ENCODE measurements at regions not wholly inside any gene's neighbourhood (a gene's known extent, or its start where the extent isn't known, plus 50 kb on each side); places are given as distances from the start of the nearest gene placed in this dataset.

DNA sequence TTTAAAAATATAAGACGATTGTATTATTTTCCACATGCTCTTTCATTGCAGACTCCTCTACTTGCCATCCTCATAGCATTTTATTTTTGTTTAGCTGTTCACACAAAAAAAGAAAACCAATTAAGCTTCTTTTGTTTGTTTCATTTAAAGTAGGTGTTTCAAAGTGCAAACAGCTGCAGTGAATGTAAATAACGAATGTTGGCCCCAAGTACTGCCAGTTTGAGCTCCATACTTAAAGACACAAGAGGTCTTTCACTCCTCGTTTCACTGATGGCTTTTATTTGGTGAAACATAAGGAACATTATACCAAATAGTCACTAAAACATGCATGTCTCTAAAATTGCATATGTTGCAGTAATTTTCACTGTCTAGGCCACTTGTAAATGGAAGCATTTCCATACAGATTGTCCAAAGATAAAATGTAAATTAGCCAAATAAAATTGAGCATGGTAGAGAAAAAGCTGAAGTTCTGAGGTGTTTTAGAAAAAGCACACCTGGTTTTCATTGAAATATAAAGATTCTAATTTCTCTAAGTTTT is 253.4 kb downstream of the TMX3 start:
- TF ChIP-seq, protein P1, sequence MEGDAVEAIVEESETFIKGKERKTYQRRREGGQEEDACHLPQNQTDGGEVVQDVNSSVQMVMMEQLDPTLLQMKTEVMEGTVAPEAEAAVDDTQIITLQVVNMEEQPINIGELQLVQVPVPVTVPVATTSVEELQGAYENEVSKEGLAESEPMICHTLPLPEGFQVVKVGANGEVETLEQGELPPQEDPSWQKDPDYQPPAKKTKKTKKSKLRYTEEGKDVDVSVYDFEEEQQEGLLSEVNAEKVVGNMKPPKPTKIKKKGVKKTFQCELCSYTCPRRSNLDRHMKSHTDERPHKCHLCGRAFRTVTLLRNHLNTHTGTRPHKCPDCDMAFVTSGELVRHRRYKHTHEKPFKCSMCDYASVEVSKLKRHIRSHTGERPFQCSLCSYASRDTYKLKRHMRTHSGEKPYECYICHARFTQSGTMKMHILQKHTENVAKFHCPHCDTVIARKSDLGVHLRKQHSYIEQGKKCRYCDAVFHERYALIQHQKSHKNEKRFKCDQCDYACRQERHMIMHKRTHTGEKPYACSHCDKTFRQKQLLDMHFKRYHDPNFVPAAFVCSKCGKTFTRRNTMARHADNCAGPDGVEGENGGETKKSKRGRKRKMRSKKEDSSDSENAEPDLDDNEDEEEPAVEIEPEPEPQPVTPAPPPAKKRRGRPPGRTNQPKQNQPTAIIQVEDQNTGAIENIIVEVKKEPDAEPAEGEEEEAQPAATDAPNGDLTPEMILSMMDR (conservative IDR thresholded peaks at IDR 0.05 in 1 of 2, IDR thresholded peaks at IDR 0.05 in 1 of 2; ENCODE audit: extremely low read depth in 1 of 2, insufficient read depth in 1 of 2, low read depth in 1 of 2, low read length in 2 of 2): no peak
- no peak for TF ChIP-seq EZH2 (IDR thresholded peaks at IDR 0.05; ENCODE audit: borderline replicate concordance, low read length)

Measured in mammary epithelial cell (primary cell).